ENCODE measurements at regions not wholly inside any gene's neighbourhood (a gene's known extent, or its start where the extent isn't known, plus 50 kb on each side); places are given as distances from the start of the nearest gene placed in this dataset.

DNA sequence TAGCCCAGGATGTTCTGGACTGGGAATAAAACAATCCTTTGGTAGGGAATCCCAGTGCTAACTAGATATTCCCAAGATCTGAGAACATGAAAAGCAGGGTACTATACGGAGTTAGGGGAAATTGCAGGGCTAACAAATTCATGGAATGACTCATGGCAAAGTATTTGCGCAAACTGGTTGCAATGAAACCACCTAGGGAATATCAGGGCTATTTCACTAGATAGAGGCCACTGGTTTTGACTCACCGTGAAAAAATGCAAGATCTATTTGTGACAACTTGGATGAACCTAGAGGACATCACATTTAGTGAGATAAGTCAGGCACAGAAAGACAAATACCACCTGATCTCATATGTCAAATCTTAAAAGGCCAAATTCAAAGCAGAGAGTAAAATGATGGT, 233.3 kb downstream of the MBD2 start:
- no peaks in the 10 kb centered on the region for H3K27me3 ChIP-seq (ENCODE audit: control insufficient read depth, insufficient read depth, low read length, poor library complexity, severe bottlenecking)
- Mint-ChIP-seq H3K4me3 (no peak overlapping the region), H3K36me3 (ENCODE audit: low read depth) (no peaks in the 10 kb centered on the region), H3K4me1 (no peaks in the 10 kb centered on the region), H3K27ac (no peak overlapping the region), H3K27me3 (ENCODE audit: insufficient read depth) (no peaks in the 10 kb centered on the region), H3K9me3 (no peaks in the 10 kb centered on the region)
- no peaks in the 10 kb centered on the region for H3K36me3 ChIP-seq (ENCODE audit: control insufficient read depth, insufficient read depth, low read length)
- no peak overlapping the region for H3K27ac ChIP-seq (ENCODE audit: low read depth, low read length)
- WGBS, 2 experiments (ENCODE audit: insufficient coverage in 1 of 2, insufficient read length in 1 of 2) = 85 to 90% methylated on average over 3 of the region's 3 CpGs
- TF ChIP-seq, protein P1, sequence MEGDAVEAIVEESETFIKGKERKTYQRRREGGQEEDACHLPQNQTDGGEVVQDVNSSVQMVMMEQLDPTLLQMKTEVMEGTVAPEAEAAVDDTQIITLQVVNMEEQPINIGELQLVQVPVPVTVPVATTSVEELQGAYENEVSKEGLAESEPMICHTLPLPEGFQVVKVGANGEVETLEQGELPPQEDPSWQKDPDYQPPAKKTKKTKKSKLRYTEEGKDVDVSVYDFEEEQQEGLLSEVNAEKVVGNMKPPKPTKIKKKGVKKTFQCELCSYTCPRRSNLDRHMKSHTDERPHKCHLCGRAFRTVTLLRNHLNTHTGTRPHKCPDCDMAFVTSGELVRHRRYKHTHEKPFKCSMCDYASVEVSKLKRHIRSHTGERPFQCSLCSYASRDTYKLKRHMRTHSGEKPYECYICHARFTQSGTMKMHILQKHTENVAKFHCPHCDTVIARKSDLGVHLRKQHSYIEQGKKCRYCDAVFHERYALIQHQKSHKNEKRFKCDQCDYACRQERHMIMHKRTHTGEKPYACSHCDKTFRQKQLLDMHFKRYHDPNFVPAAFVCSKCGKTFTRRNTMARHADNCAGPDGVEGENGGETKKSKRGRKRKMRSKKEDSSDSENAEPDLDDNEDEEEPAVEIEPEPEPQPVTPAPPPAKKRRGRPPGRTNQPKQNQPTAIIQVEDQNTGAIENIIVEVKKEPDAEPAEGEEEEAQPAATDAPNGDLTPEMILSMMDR (conservative IDR thresholded peaks at IDR 0.05) = no peak
- no peaks in the 10 kb centered on the region for H3K4me1 ChIP-seq (ENCODE audit: control insufficient read depth, insufficient read depth, low read length)
- no peak overlapping the region for H3K4me3 ChIP-seq (ENCODE audit: low read length)
- no peaks in the 10 kb centered on the region for H3K9me3 ChIP-seq (ENCODE audit: control insufficient read depth, low read length)
- DNase-seq = no peak
- H3K9ac ChIP-seq (ENCODE audit: extremely low read depth, low read length, poor library complexity, severe bottlenecking) = no peak overlapping the region

DNA sequence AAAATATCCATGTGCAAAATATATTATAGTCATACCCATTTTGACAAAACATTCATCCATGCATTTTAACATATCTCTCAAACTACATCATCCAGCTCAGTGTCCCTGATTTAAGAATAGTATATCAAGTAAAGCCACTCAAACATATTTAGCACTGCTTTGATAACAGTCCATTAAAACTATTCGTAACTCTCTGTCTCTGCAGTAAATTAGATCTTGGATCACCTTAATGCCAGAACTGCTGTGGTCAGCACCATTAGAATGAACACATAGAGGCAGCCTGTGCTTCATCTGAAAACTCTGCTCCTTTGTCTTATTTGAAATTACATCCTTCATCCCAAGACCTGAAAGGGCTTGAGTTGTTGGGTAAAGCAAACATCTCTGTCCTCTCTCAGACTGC, 234.0 kb downstream of the MBD2 start:
- Histone ChIP-seq H3K9ac (ENCODE audit: extremely low read depth, low read length, poor library complexity, severe bottlenecking) (no peak overlapping the region), H3K27me3 (ENCODE audit: control insufficient read depth, insufficient read depth, low read length, poor library complexity, severe bottlenecking) (no peaks in the 10 kb centered on the region), H3K4me1 (ENCODE audit: control insufficient read depth, insufficient read depth, low read length) (no peaks in the 10 kb centered on the region), H3K4me3 (ENCODE audit: low read length) (no peak overlapping the region), H3K36me3 (ENCODE audit: control insufficient read depth, insufficient read depth, low read length) (no peaks in the 10 kb centered on the region), H3K27ac (ENCODE audit: low read depth, low read length) (no peak overlapping the region), H3K9me3 (ENCODE audit: control insufficient read depth, low read length) (no peaks in the 10 kb centered on the region)
- DNase-seq = no peak
- Mint-ChIP-seq H3K27me3 (ENCODE audit: insufficient read depth) (no peaks in the 10 kb centered on the region), H3K9me3 (no peaks in the 10 kb centered on the region), H3K4me1 (no peaks in the 10 kb centered on the region), H3K4me3 (no peak overlapping the region), H3K36me3 (ENCODE audit: low read depth) (no peaks in the 10 kb centered on the region), H3K27ac (no peak overlapping the region)
- TF ChIP-seq, protein P1 (conservative IDR thresholded peaks at IDR 0.05) = no peak
- WGBS, 2 experiments (ENCODE audit: insufficient coverage in 1 of 2, insufficient read length in 1 of 2) = 100% methylated on average over 1 of the region's 1 CpG

DNA sequence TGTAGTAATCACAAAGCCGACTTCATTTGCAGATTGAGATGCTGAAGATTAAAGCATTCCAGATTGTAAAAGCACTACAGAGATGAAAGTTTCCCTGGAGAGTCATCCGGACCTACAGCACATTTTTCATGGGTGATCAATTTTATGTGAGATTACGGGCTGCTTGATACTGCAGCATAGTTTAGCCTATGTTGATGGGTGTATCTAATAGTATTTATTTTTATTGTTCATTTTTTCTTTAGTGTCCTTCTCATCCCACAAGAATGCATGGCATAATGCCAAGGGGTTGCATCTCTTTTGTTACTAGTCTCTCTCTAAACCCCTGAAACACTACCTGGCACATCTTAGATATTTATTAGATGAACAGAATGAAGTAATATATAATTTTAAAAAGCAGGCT, 240.4 kb downstream of the MBD2 start:
- H3K27ac Mint-ChIP-seq = no peak overlapping the region
- peaks cover 14% of the 10 kb centered on the region for H3K9me3 Mint-ChIP-seq
- no peaks in the 10 kb centered on the region for H3K27me3 ChIP-seq (ENCODE audit: control insufficient read depth, insufficient read depth, low read length, poor library complexity, severe bottlenecking)
- H3K27ac ChIP-seq (ENCODE audit: low read depth, low read length) = no peak overlapping the region
- DNase-seq = no peak
- no peaks in the 10 kb centered on the region for H3K27me3 Mint-ChIP-seq (ENCODE audit: insufficient read depth)
- no peaks in the 10 kb centered on the region for H3K36me3 ChIP-seq (ENCODE audit: control insufficient read depth, insufficient read depth, low read length)
- H3K9me3 ChIP-seq (ENCODE audit: control insufficient read depth, low read length) = peaks cover 11% of the 10 kb centered on the region
- 77 to 100% methylated on average over 2 to 3 of the region's 3 CpGs for WGBS, 2 experiments (ENCODE audit: insufficient coverage in 1 of 2, insufficient read length in 1 of 2)
- H3K9ac ChIP-seq (ENCODE audit: extremely low read depth, low read length, poor library complexity, severe bottlenecking) = no peak overlapping the region
- no peak overlapping the region for H3K4me3 ChIP-seq (ENCODE audit: low read length)
- H3K36me3 Mint-ChIP-seq (ENCODE audit: low read depth) = no peaks in the 10 kb centered on the region
- no peaks in the 10 kb centered on the region for H3K4me1 ChIP-seq (ENCODE audit: control insufficient read depth, insufficient read depth, low read length)
- TF ChIP-seq, protein P1 (conservative IDR thresholded peaks at IDR 0.05) = no peak
- H3K4me3 Mint-ChIP-seq = no peak overlapping the region
- no peaks in the 10 kb centered on the region for H3K4me1 Mint-ChIP-seq

All from endodermal cell (in vitro differentiated cells).